ENCODE measurements at regions not wholly inside any gene's neighbourhood (a gene's known extent, or its start where the extent isn't known, plus 50 kb on each side); places are given as distances from the start of the nearest gene placed in this dataset.
"Not testable (repeated sequence)": the region's sequence is repeated elsewhere in the genome, so short reads cannot be mapped to it uniquely, and the experiment has no call there.

- not testable (repeated sequence) for TF ChIP-seq CTCF, EZH2, EZH2phosphoT487 (IDR thresholded peaks at IDR 0.05)
Observed at GRCh38 chr9:41646246-41646645, 457.1 kb upstream of the ZNG1F start.

All from neural progenitor cell (in vitro differentiated cells).